Hepatocyte (in vitro differentiated cells): ENCODE measurements at regions not wholly inside any gene's neighbourhood (a gene's known extent, or its start where the extent isn't known, plus 50 kb on each side); places are given as distances from the start of the nearest gene placed in this dataset.

Source experiments
- CTCF ChIP-seq: fragments of 200-600 bp; sonication (generic); IDR thresholded peaks from 2 replicates; pipeline ENCODE4 v1.5.1; 2016; ENCODE audit warnings: antibody characterized with exemption, mild to moderate bottlenecking; ENCODE audit not compliant: poor library complexity
- EZH2 ChIP-seq: fragments of 200-600 bp; sonication (generic); IDR thresholded peaks from 2 replicates; pipeline ENCODE4 v1.6.1; 2016; ENCODE audit warnings: antibody characterized with exemption, mild to moderate bottlenecking, borderline replicate concordance

- no peak for TF ChIP-seq EZH2
- no peak for TF ChIP-seq CTCF
These were observed 79.1 kb upstream of the PMAIP1 start for GRCh38 chr18:59820663-59821062.
